Breast epithelium (tissue), 4 donors: ENCODE measurements at regions not wholly inside any gene's neighbourhood (a gene's known extent, or its start where the extent isn't known, plus 50 kb on each side); places are given as distances from the start of the nearest gene placed in this dataset.

Experiments
- DNase-seq, 2 donors: peaks; one replicate each; pipeline ENCODE4 v3.0.0-alpha.2; 2019; ENCODE audit warnings: low spot score in 2 of 2
- H3K27ac ChIP-seq, 2 donors: fragments of 200-600 bp; sonication (generic) in 1 of 2; one replicate each; pipeline ENCODE4 v1.5.1; 2016 to 2019; ENCODE audit warnings: mild to moderate bottlenecking in 1 of 2
- H3K27me3 ChIP-seq, 2 donors: fragments of 200-600 bp; sonication (generic) in 1 of 2; one replicate each; pipeline versions ENCODE4 v1.5.1 to v1.6.0; 2017 to 2019; ENCODE audit warnings: control low read depth in 1 of 2, mild to moderate bottlenecking in 1 of 2
- H3K36me3 ChIP-seq: fragments of 200-600 bp; one replicate; pipeline ENCODE4 v1.5.1; 2019
- H3K4me1 ChIP-seq, 2 donors: fragments of 200-600 bp; sonication (generic); one replicate each; pipeline ENCODE4 v1.5.1; 2016 to 2019; ENCODE audit warnings: control low read depth in 1 of 2
- H3K4me3 ChIP-seq, 3 donors: fragments of 200-600 bp; sonication (generic); 1 replicate in 2 of 3; 2 replicates in 1 of 3; pipeline ENCODE4 v1.5.1; 2016 to 2019; ENCODE audit warnings: mild to moderate bottlenecking in 3 of 3, moderate library complexity in 2 of 3
- H3K9me3 ChIP-seq, 2 donors: fragments of 200-600 bp; sonication (generic) in 1 of 2; one replicate each; pipeline ENCODE4 v1.5.1; 2016 to 2019; ENCODE audit warnings: control low read depth in 1 of 2
- POLR2A ChIP-seq: fragments of 450-650 bp; IDR thresholded peaks from one replicate; pipeline ENCODE4 v1.6.1; 2016; ENCODE audit warnings: antibody characterized with exemption, mild to moderate bottlenecking, moderate library complexity
- POLR2AphosphoS5 ChIP-seq, 3 donors: sonication (generic); formaldehyde crosslinking; IDR thresholded peaks; one replicate each; pipeline ENCODE4 v1.6.1; 2017; ENCODE audit warnings: antibody characterized with exemption in 3 of 3
- intact Hi-C: fragments of 100-400 bp; cut with DNase I; formaldehyde crosslinking; loops from one replicate; pipeline ENCODE4 v1.15.1; 2023; ENCODE audit warnings: low total_unique reads
- TF ChIP-seq, protein P1 (sequence below), 3 donors: fragments of 450-650 bp; IDR thresholded peaks; one replicate each; pipeline ENCODE4 v1.5.1; 2016 to 2017; ENCODE audit warnings: antibody characterized with exemption in 3 of 3, mild to moderate bottlenecking in 3 of 3, moderate library complexity in 3 of 3

DNA sequence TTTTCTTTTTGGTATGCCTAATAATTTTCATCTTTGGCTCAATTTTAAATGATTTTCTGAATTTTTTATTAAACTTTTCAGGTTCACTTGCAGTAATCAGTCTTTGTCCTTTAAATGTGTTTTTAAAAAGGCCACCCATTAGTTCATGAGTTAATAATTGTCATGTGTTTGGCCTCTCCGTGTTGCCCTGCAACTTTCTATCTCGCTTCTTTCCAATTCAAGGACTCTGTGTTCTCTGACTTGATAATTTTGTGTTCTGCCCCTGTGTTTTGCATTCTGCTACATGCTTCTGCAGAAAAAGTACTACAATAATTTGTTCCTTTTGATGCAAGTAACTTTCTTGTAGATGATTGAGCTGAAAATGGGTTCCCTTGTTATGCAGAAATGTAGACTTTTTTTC is 921.4 kb upstream of the LRATD1 start:
- Histone ChIP-seq H3K4me1 (no peaks in the 10 kb centered on the region), H3K9me3 (no peaks in the 10 kb centered on the region), H3K36me3 (no peaks in the 10 kb centered on the region), H3K27me3 (no peaks in the 10 kb centered on the region), H3K4me3 (no peak overlapping the region), H3K27ac (no peak overlapping the region)
- no peak for DNase-seq
- intact Hi-C loops: no loop called here
- TF ChIP-seq, protein P1, sequence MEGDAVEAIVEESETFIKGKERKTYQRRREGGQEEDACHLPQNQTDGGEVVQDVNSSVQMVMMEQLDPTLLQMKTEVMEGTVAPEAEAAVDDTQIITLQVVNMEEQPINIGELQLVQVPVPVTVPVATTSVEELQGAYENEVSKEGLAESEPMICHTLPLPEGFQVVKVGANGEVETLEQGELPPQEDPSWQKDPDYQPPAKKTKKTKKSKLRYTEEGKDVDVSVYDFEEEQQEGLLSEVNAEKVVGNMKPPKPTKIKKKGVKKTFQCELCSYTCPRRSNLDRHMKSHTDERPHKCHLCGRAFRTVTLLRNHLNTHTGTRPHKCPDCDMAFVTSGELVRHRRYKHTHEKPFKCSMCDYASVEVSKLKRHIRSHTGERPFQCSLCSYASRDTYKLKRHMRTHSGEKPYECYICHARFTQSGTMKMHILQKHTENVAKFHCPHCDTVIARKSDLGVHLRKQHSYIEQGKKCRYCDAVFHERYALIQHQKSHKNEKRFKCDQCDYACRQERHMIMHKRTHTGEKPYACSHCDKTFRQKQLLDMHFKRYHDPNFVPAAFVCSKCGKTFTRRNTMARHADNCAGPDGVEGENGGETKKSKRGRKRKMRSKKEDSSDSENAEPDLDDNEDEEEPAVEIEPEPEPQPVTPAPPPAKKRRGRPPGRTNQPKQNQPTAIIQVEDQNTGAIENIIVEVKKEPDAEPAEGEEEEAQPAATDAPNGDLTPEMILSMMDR (IDR thresholded peaks at IDR 0.05): no peak
- no peak for TF ChIP-seq POLR2AphosphoS5 (IDR thresholded peaks at IDR 0.05)
- no peak for TF ChIP-seq POLR2A

DNA sequence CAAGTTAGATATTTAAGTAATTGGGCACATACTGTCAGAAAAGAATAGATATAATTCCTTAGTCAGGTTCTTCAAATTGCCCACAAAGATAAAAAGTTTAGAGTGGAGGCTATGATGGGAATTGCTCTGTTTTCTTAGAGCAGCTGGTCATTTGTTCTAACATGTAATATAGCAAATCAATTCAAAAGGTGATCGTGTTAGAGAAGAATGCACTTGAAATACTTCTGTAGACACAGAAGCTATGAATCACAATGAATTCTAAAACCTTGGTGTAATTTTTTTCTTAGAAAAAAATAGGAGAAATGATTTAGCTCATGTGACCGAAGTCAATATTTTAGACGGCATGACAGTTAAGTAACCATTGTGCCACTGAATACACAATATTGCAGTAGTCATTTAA is 918.1 kb upstream of the LRATD1 start:
- H3K36me3 ChIP-seq: no peaks in the 10 kb centered on the region
- H3K27ac ChIP-seq: no peak overlapping the region
- TF ChIP-seq POLR2AphosphoS5 (IDR thresholded peaks at IDR 0.05): no peak
- no peak for TF ChIP-seq POLR2A
- TF ChIP-seq, protein P1 (IDR thresholded peaks at IDR 0.05): no peak
- no peak overlapping the region for H3K4me3 ChIP-seq
- no peaks in the 10 kb centered on the region for H3K9me3 ChIP-seq
- H3K27me3 ChIP-seq: no peaks in the 10 kb centered on the region
- no peaks in the 10 kb centered on the region for H3K4me1 ChIP-seq
- no peak for DNase-seq
- intact Hi-C loops: no loop called here

DNA sequence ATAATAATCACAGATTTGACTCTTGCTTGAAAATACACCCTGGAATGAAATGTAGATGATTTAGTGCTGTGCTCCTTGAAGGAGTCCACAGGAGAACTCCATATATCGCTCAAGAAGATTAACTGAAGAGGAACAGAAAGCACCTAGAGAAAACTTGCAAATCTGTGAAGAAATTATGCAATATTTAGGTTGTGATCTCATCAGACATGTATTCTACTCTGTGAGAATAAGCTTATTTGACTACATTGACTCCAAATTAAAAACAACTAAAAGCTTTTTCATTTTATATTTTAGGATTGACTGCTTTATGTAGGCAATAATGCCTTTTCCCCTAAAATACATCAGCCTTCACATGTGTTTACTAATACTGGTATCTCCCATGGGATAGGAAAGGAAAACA is 906.6 kb upstream of the LRATD1 start:
- no peak for DNase-seq
- TF ChIP-seq POLR2AphosphoS5 (IDR thresholded peaks at IDR 0.05): no peak
- no peaks in the 10 kb centered on the region for H3K9me3 ChIP-seq
- H3K27me3 ChIP-seq: no peaks in the 10 kb centered on the region
- H3K4me1 ChIP-seq: no peaks in the 10 kb centered on the region
- no peak overlapping the region for H3K4me3 ChIP-seq
- H3K27ac ChIP-seq: no peak overlapping the region
- intact Hi-C loops: no loop called here
- H3K36me3 ChIP-seq: no peaks in the 10 kb centered on the region

DNA sequence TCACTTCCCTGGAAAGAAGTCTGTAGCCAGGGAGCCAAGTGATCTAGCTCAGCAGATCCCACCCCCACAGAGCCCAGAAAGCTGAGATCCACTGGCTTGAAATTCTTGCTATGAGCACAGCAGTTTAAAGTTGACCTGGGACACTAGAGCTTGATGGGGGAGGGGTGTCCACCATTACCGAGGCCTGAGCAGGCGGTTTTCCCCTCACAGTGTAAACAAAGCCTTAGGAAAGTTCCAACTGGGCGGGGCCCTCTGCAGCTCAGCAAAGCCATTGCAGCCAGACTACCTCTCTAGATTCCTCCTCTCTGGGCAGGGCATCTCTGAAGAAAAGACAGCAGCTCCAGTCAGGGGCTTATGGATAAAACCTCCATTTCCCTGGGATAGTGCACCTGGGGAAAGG is 887.2 kb upstream of the LRATD1 start:
- DNase-seq: no peak
- H3K27ac ChIP-seq: no peak overlapping the region
- TF ChIP-seq POLR2A (no peak), POLR2AphosphoS5 (IDR thresholded peaks at IDR 0.05) (no peak)
- TF ChIP-seq, protein P1 (IDR thresholded peaks at IDR 0.05): no peak
- H3K4me1 ChIP-seq: no peaks in the 10 kb centered on the region
- H3K27me3 ChIP-seq: no peaks in the 10 kb centered on the region
- intact Hi-C loops: no loop called here
- no peak overlapping the region for H3K4me3 ChIP-seq
- peaks cover 7 to 19% of the 10 kb centered on the region in 2 donors for H3K9me3 ChIP-seq
- no peaks in the 10 kb centered on the region for H3K36me3 ChIP-seq

DNA sequence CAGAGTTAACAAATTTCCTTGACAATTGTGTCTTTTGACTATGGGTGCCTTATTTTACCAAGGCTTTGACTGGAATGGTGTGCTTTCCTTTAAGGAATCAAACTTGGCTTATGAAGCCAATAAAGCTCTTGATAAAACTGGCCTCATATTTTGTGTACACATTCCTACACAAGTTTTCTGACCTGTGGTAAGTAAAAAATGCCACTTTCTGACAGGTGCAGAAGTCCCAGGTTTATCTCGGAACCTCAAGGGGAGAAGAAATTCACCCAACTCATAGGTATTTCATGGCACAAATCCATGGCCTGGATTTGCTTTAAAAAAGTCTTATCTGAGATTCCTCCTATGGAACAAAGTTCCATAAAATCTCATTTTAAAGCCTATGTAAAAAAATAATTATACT is 880.6 kb upstream of the LRATD1 start:
- no peaks in the 10 kb centered on the region for H3K4me1 ChIP-seq
- no peak overlapping the region for H3K27ac ChIP-seq
- H3K36me3 ChIP-seq: no peaks in the 10 kb centered on the region
- H3K9me3 ChIP-seq: peaks cover 0 to 11% of the 10 kb centered on the region in 2 donors
- intact Hi-C loops: no loop called here
- H3K27me3 ChIP-seq: no peaks in the 10 kb centered on the region
- H3K4me3 ChIP-seq: no peak overlapping the region
- TF ChIP-seq POLR2AphosphoS5 (IDR thresholded peaks at IDR 0.05) (no peak), POLR2A (no peak)
- TF ChIP-seq, protein P1 (IDR thresholded peaks at IDR 0.05): no peak
- DNase-seq: no peak

DNA sequence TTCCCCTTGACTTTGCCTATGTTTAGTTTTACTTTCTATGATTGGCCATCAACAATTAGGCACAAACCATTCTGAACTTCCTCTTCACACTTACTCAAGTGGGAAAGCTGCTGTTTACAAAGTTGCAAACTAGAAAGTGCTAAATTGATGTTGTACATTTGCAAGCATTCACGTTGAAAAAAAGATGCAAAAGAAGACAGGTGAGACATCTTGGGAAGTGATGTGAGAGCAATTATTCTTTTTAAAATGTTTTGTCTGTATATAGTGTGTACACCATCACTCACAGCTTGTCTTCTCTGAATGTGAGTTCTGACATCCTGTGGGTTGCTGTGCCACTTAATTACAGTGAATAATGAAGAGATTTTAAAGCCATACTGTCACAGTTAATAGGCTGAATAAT is 874.1 kb upstream of the LRATD1 start:
- no peaks in the 10 kb centered on the region for H3K4me1 ChIP-seq
- no peak for DNase-seq
- no peaks in the 10 kb centered on the region for H3K9me3 ChIP-seq
- intact Hi-C loops: no loop called here
- TF ChIP-seq, protein P1 (IDR thresholded peaks at IDR 0.05): no peak
- TF ChIP-seq POLR2A: no peak
- no peak for TF ChIP-seq POLR2AphosphoS5 (IDR thresholded peaks at IDR 0.05)
- no peaks in the 10 kb centered on the region for H3K36me3 ChIP-seq
- H3K27ac ChIP-seq: no peak overlapping the region
- H3K4me3 ChIP-seq: no peak overlapping the region
- H3K27me3 ChIP-seq: no peaks in the 10 kb centered on the region
